HPDE6-E6E7 (cell line): ENCODE measurements at regions not wholly inside any gene's neighbourhood (a gene's known extent, or its start where the extent isn't known, plus 50 kb on each side); places are given as distances from the start of the nearest gene placed in this dataset.
"Not testable (repeated sequence)": the region's sequence is repeated elsewhere in the genome, so short reads cannot be mapped to it uniquely, and the experiment has no call there.

Experiments
- DNase-seq: peaks from one replicate; pipeline ENCODE4 v3.0.0; 2011; ENCODE audit warnings: missing footprints; ENCODE audit errors: extremely low spot score

- no peak for DNase-seq
Measured at GRCh38 chr7:97377713-97378112, 260.2 kb downstream of the SDHAF3 start.

- DNase-seq = no peak
Measured at GRCh38 chr7:97381815-97382554, 264.5 kb downstream of the SDHAF3 start.

GRCh38 chr7:97390052-97390451 is 272.6 kb downstream of the SDHAF3 start:
- no peak for DNase-seq

- no peak for DNase-seq
Measured at GRCh38 chr7:97390915-97391593, 273.6 kb downstream of the SDHAF3 start.

- no peak for DNase-seq
Measured at GRCh38 chr7:97401398-97401797, 283.9 kb downstream of the SDHAF3 start.

- no peak for DNase-seq
Measured at GRCh38 chr7:97405835-97406234, 288.3 kb downstream of the SDHAF3 start.

GRCh38 chr7:97407106-97407505 is 289.6 kb downstream of the SDHAF3 start:
- no peak for DNase-seq

GRCh38 chr7:97409346-97409745 is 291.8 kb downstream of the SDHAF3 start:
- no peak for DNase-seq

- DNase-seq = no peak
Measured at GRCh38 chr7:97418312-97418711, 300.8 kb downstream of the SDHAF3 start.

GRCh38 chr7:97419898-97420297 is 302.4 kb downstream of the SDHAF3 start:
- DNase-seq = no peak

- no peak for DNase-seq
Measured at GRCh38 chr7:97421307-97421930, 303.9 kb downstream of the SDHAF3 start.

GRCh38 chr7:97422046-97422445 is 304.5 kb downstream of the SDHAF3 start:
- no peak for DNase-seq

- DNase-seq = no peak
Measured at GRCh38 chr7:97430006-97430405, 301.9 kb upstream of the TAC1 start.

- DNase-seq = no peak
Measured at GRCh38 chr7:97439637-97440214, 292.2 kb upstream of the TAC1 start.

- DNase-seq = no peak
Measured at GRCh38 chr7:97446361-97446760, 285.5 kb upstream of the TAC1 start.

- not testable (repeated sequence) for DNase-seq
Measured at GRCh38 chr7:97449448-97449847, 282.4 kb upstream of the TAC1 start.

GRCh38 chr7:97450516-97450915 is 281.4 kb upstream of the TAC1 start:
- DNase-seq = no peak

GRCh38 chr7:97454636-97455035 is 277.2 kb upstream of the TAC1 start:
- DNase-seq = no peak

- no peak for DNase-seq
Measured at GRCh38 chr7:97457054-97457453, 274.8 kb upstream of the TAC1 start.

- no peak for DNase-seq
Measured at GRCh38 chr7:97460433-97460832, 271.5 kb upstream of the TAC1 start.

GRCh38 chr7:97461596-97461995 is 270.3 kb upstream of the TAC1 start:
- no peak for DNase-seq

- no peak for DNase-seq
Measured at GRCh38 chr7:97466071-97466470, 265.8 kb upstream of the TAC1 start.
